GM12878 (cell line): ENCODE measurements at regions not wholly inside any gene's neighbourhood (a gene's known extent, or its start where the extent isn't known, plus 50 kb on each side); places are given as distances from the start of the nearest gene placed in this dataset.

Experiments
- ASH2L ChIP-seq: fragments of 300-600, 200-600 bp; sonication (generic); IDR thresholded peaks from 2 replicates; pipeline ENCODE4 v1.6.1; 2017; ENCODE audit warnings: low read depth, mild to moderate bottlenecking, borderline replicate concordance
- NFYA ChIP-seq: IDR thresholded peaks from 2 replicates; pipeline ENCODE4 v1.6.1; 2011; ENCODE audit warnings: low read depth, mild to moderate bottlenecking, low read length, improper control_type of control experiment, borderline replicate concordance
- TF ChIP-seq, protein P1 (sequence below), 3 experiments: IDR thresholded peaks in 2 of 3; conservative IDR thresholded peaks in 1 of 3; 2 replicates each; pipeline ENCODE4 v1.5.1; 2011; ENCODE audit warnings: low read depth in 3 of 3, low read length in 3 of 3, mild to moderate bottlenecking in 3 of 3, control low read depth in 2 of 3, moderate library complexity in 2 of 3, inconsistent platforms in 1 of 3, mixed read lengths in 1 of 3; ENCODE audit not compliant: control insufficient read depth in 2 of 3, insufficient read depth in 1 of 3; ENCODE audit errors: extremely low read depth in 1 of 3

DNA sequence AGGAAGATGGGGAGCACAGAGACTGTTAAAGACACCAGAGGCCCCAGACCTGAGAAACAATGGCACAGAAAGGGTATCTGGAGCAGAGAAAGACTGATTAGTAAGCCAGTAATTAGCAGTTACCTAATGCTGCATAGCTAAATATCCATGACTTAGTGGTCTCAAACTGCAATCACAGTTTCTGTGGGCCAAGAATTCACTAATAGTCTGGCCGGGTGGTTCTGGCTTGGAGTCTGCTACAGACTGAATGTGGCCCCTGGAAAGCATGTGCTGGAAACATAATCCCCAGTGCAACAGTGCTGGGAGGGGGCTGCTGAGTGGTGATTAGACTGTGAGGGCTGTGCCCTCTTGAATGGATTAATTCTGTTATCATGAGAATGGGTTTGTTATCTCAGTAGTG is 54.1 kb upstream of the VSX1 start:
- TF ChIP-seq NFYA (no peak), ASH2L (no peak)
- TF ChIP-seq, protein P1, sequence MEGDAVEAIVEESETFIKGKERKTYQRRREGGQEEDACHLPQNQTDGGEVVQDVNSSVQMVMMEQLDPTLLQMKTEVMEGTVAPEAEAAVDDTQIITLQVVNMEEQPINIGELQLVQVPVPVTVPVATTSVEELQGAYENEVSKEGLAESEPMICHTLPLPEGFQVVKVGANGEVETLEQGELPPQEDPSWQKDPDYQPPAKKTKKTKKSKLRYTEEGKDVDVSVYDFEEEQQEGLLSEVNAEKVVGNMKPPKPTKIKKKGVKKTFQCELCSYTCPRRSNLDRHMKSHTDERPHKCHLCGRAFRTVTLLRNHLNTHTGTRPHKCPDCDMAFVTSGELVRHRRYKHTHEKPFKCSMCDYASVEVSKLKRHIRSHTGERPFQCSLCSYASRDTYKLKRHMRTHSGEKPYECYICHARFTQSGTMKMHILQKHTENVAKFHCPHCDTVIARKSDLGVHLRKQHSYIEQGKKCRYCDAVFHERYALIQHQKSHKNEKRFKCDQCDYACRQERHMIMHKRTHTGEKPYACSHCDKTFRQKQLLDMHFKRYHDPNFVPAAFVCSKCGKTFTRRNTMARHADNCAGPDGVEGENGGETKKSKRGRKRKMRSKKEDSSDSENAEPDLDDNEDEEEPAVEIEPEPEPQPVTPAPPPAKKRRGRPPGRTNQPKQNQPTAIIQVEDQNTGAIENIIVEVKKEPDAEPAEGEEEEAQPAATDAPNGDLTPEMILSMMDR (IDR thresholded peaks at IDR 0.05 in 2 of 3, conservative IDR thresholded peaks at IDR 0.05 in 1 of 3; ENCODE audit: control insufficient read depth in 2 of 3, extremely low read depth in 1 of 3, insufficient read depth in 1 of 3, low read depth in 3 of 3, low read length in 3 of 3), result no peak
